CD4-positive, alpha-beta T cell (primary cell): ENCODE measurements at regions not wholly inside any gene's neighbourhood (a gene's known extent, or its start where the extent isn't known, plus 50 kb on each side); places are given as distances from the start of the nearest gene placed in this dataset.

ENCODE experiments used
- ATAC-seq: fragments of 200-7000 bp; cut with Tn5 transposase; one replicate; pipeline ENCODE4 v1.10.0; 2022; ENCODE audit warnings: mild to moderate bottlenecking; ENCODE audit not compliant: poor library complexity
- CTCF ChIA-PET: fragments of 350-600 bp; sonication (Branson Sonifier 250); formaldehyde crosslinking; loops from one replicate; lab custom pipeline; 2021; ENCODE audit warnings: antibody characterized with exemption, inconsistent platforms; lab: Charles Lee
- POLR2A ChIA-PET: fragments of 350-600 bp; sonication (Branson Sonifier 250); formaldehyde crosslinking; loops from one replicate; lab custom pipeline; 2021; ENCODE audit warnings: antibody characterized with exemption, inconsistent platforms; lab: Charles Lee
- DNase-seq, 14 experiments: peaks; one replicate each; pipeline ENCODE4 v3.0.0-alpha.2; 2013 to 2020; ENCODE audit warnings: mixed read lengths in 2 of 14
- H3K27ac ChIP-seq, 2 donors: one replicate each; pipeline versions ENCODE4 v1.5.1 to v1.7.0; 2013; ENCODE audit warnings: low read length in 2 of 2, low read depth in 1 of 2, mild to moderate bottlenecking in 1 of 2
- H3K27me3 ChIP-seq, 2 experiments: 1 replicate in 1 of 2; 2 replicates in 1 of 2; pipeline versions ENCODE4 v1.6.1 to v1.7.0; 2013; ENCODE audit warnings: low read length in 2 of 2, control low read depth in 1 of 2, mild to moderate bottlenecking in 1 of 2, moderate library complexity in 1 of 2; ENCODE audit not compliant: insufficient read depth in 2 of 2, control insufficient read depth in 1 of 2
- H3K36me3 ChIP-seq: one replicate; pipeline ENCODE4 v1.6.1; 2013; ENCODE audit warnings: low read length, control low read depth; ENCODE audit not compliant: insufficient read depth
- H3K4me1 ChIP-seq: one replicate; pipeline ENCODE4 v1.6.1; 2013; ENCODE audit warnings: low read length, control low read depth; ENCODE audit not compliant: insufficient read depth
- H3K4me3 ChIP-seq: one replicate; pipeline ENCODE4 v1.5.1; 2013; ENCODE audit warnings: mild to moderate bottlenecking, low read length, moderate library complexity
- H3K9me3 ChIP-seq, 2 experiments: 1 replicate in 1 of 2; 2 replicates in 1 of 2; pipeline versions ENCODE4 v1.6.1 to v1.7.0; 2013; ENCODE audit warnings: low read length in 2 of 2, mild to moderate bottlenecking in 2 of 2, control low read depth in 1 of 2, moderate library complexity in 1 of 2; ENCODE audit not compliant: control insufficient read depth in 1 of 2, insufficient read depth in 1 of 2
- H3K27ac Mint-ChIP-seq: one replicate; pipeline ENCODE4 v1.8.0; 2020; ENCODE audit warnings: mixed read lengths
- H3K27me3 Mint-ChIP-seq: one replicate; pipeline ENCODE4 v1.8.0; 2021; ENCODE audit warnings: mixed read lengths
- H3K36me3 Mint-ChIP-seq: one replicate; pipeline ENCODE4 v1.8.0; 2021; ENCODE audit warnings: low read depth, mixed read lengths
- H3K4me1 Mint-ChIP-seq: one replicate; pipeline ENCODE4 v1.8.0; 2021; ENCODE audit warnings: low read depth, mixed read lengths
- H3K4me3 Mint-ChIP-seq: one replicate; pipeline ENCODE4 v1.8.0; 2020; ENCODE audit warnings: mild to moderate bottlenecking, mixed read lengths
- H3K9me3 Mint-ChIP-seq: one replicate; pipeline ENCODE4 v1.8.0; 2020; ENCODE audit warnings: mixed read lengths
- intact Hi-C, 2 experiments: fragments of 100-400 bp; cut with DNase I in 1 of 2; cut with micrococcal nuclease in 1 of 2; formaldehyde crosslinking; loops; one replicate each; pipeline versions ENCODE4 v1.15.1 to v1.9.0; 2023 to 2025; cut with DNase I, micrococcal nuclease
- TF ChIP-seq, protein P1 (sequence below): fragments of 200-600 bp; IDR thresholded peaks from one replicate; pipeline ENCODE4 v1.8.0; 2022; ENCODE audit warnings: antibody characterized with exemption, mild to moderate bottlenecking

DNA sequence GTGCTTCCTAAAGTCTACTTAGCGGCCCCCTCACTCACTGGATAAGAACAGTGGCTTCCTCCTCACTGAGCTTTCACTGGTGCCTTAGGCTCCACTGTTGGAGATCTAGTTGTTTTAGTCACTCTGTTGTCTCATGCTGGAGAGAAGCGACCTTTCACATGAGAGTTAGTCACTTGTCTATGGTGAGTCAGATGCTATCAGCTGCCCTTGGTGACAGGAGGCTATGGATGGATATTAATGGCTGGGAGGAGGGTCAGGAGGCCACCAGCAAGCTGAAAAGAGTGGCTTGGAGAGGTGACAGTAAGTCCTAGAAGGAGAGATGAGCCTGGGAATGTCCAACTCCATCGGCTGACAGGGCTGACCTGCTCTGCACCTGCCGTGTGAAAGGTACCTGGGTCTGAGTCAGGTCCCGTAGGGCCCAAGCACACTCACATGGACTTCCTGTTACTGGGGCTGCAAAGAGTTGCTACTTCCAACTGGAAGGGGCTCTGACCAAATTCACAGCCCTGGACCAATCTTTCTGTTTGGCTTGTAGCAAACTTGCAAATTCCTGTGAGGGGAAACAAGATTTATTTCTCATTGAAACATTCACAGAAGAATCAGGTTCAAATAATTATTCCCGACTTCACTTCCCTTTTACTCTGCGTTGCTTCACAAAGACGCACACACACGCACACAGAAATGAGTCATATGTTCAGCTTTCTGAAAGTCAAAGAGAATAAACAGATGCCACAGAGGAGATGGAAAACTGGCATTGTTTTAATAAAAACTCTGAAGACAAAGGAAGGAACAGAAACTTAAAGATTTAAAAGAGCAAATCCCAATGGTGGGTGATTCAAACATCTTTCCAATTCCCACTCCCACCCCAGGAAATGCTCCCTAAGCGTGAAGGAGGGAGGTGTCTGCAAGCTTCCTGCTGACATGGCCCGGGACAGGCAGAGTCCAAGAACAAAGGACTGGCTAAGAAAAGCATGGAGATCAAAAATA, 203.5 kb upstream of the TWIST2 start:
- Mint-ChIP-seq H3K27ac (no peak overlapping the region), H3K9me3 (no peaks in the 10 kb centered on the region), H3K4me1 (no peaks in the 10 kb centered on the region), H3K4me3 (no peak overlapping the region), H3K36me3 (no peaks in the 10 kb centered on the region), H3K27me3 (peaks cover 3% of the 10 kb centered on the region)
- Histone ChIP-seq H3K4me3 (no peak overlapping the region), H3K36me3 (no peaks in the 10 kb centered on the region), H3K4me1 (no peaks in the 10 kb centered on the region), H3K27me3 (peaks cover 5 to 6% of the 10 kb centered on the region in 2 experiments), H3K9me3 (no peaks in the 10 kb centered on the region), H3K27ac (no peak overlapping the region)
- ChIA-PET POLR2A (no interaction called here), CTCF (no interaction called here)
- TF ChIP-seq, protein P1, sequence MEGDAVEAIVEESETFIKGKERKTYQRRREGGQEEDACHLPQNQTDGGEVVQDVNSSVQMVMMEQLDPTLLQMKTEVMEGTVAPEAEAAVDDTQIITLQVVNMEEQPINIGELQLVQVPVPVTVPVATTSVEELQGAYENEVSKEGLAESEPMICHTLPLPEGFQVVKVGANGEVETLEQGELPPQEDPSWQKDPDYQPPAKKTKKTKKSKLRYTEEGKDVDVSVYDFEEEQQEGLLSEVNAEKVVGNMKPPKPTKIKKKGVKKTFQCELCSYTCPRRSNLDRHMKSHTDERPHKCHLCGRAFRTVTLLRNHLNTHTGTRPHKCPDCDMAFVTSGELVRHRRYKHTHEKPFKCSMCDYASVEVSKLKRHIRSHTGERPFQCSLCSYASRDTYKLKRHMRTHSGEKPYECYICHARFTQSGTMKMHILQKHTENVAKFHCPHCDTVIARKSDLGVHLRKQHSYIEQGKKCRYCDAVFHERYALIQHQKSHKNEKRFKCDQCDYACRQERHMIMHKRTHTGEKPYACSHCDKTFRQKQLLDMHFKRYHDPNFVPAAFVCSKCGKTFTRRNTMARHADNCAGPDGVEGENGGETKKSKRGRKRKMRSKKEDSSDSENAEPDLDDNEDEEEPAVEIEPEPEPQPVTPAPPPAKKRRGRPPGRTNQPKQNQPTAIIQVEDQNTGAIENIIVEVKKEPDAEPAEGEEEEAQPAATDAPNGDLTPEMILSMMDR = no peak
- DNase-seq = no peak
- intact Hi-C loops = no loop called here
- no peak for ATAC-seq

DNA sequence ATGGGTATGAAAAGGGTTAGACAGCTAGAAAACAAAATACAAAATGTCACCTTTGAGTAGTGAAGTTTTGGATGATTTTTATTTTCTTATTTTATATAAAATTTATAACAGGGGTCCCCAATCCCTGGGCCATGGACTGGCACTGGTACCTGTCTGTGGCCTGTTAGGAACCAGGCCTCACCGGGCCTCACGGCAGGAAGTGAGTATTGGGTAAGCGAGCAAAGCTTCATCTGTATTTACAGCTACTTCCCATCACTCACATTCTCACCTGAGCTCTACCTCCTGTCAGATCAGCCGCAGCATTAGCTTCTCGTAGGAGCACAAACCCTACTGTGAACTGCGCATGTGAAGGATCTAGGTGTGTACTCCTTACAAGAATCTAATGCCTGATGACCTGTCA, 202.8 kb upstream of the TWIST2 start:
- CTCF ChIA-PET = no interaction called here
- ATAC-seq = no peak

DNA sequence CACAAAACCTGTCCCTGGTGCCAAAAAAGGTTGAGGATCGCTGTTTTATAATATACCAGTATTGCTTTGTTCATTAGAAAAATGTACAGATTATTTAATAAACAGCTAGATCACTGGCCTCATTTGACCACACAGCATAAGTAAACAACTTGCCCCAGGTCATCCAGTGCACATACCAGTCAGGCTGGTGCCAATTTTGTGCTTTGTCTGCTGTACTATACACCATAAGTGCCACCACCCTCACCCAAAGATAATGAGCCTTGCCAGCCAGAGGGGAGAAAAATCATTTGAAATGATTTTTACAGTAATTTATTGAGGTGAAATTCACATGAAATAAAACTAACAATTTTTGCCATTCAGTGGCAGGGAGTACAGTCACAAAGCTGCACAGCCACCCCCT, 202.2 kb upstream of the TWIST2 start:
- peaks cover under 1 to 2% of the 10 kb centered on the region in 2 experiments for H3K27me3 ChIP-seq
- no peaks in the 10 kb centered on the region for H3K36me3 Mint-ChIP-seq
- ChIA-PET POLR2A (no interaction called here), CTCF (no interaction called here)
- H3K27ac ChIP-seq = no peak overlapping the region
- no peaks in the 10 kb centered on the region for H3K36me3 ChIP-seq
- H3K4me1 Mint-ChIP-seq = no peaks in the 10 kb centered on the region
- intact Hi-C loops = no loop called here
- H3K4me3 ChIP-seq = no peak overlapping the region
- TF ChIP-seq, protein P1 = no peak
- H3K9me3 Mint-ChIP-seq = no peaks in the 10 kb centered on the region
- no peak for ATAC-seq
- H3K4me3 Mint-ChIP-seq = no peak overlapping the region
- DNase-seq = no peak
- peaks cover 0 to 2% of the 10 kb centered on the region in 2 experiments for H3K9me3 ChIP-seq
- no peak overlapping the region for H3K27ac Mint-ChIP-seq
- peaks cover 3% of the 10 kb centered on the region for H3K27me3 Mint-ChIP-seq
- H3K4me1 ChIP-seq = no peaks in the 10 kb centered on the region

More for the DNA sequence above, 202.8 kb upstream of the TWIST2 start:
- TF ChIP-seq, protein P1 = no peak
- no peak overlapping the region for H3K27ac ChIP-seq
- Mint-ChIP-seq H3K4me1 (no peaks in the 10 kb centered on the region), H3K36me3 (no peaks in the 10 kb centered on the region), H3K27ac (no peak overlapping the region), H3K9me3 (no peaks in the 10 kb centered on the region), H3K4me3 (no peak overlapping the region), H3K27me3 (peaks cover 3% of the 10 kb centered on the region)
- POLR2A ChIA-PET = no interaction called here
- intact Hi-C loops = no loop called here
- no peaks in the 10 kb centered on the region for H3K36me3 ChIP-seq
- H3K9me3 ChIP-seq = no peaks in the 10 kb centered on the region
- no peak for DNase-seq
- H3K4me3 ChIP-seq = no peak overlapping the region
- H3K27me3 ChIP-seq = peaks cover 5 to 6% of the 10 kb centered on the region in 2 experiments
- H3K4me1 ChIP-seq = no peaks in the 10 kb centered on the region
